Stimulated activated naive CD8-positive, alpha-beta T cell treated with anti-CD3 and anti-CD28 coated beads, Interleukin-15, Interleukin-2, amounts not matched to agents 100 U/mL and 50 U/mL, for 24 hours (primary cell): ENCODE measurements at regions not wholly inside any gene's neighbourhood (a gene's known extent, or its start where the extent isn't known, plus 50 kb on each side); places are given as distances from the start of the nearest gene placed in this dataset.
"Not testable (repeated sequence)": the region's sequence is repeated elsewhere in the genome, so short reads cannot be mapped to it uniquely, and the experiment has no call there.

ENCODE experiments used
- ATAC-seq: fragments of 150-1000 bp; cut with Tn5 transposase; one replicate; pipeline ENCODE4 v1.10.0; 2021
- DNase-seq: peaks from one replicate; pipeline ENCODE4 v3.0.0; 2021

- DNase-seq (no peak), ATAC-seq (no peak)
These were observed 86.1 kb upstream of the LOC128125822 start for GRCh38 chr6:63486196-63486595.

GRCh38 chr6:63487103-63487813 is 85.0 kb upstream of the LOC128125822 start:
- ATAC-seq: no peak
- DNase-seq: no peak

- ATAC-seq (no peak), DNase-seq (no peak)
These were observed 81.2 kb upstream of the LOC128125822 start for GRCh38 chr6:63491119-63491518.

- no peak for ATAC-seq
- no peak for DNase-seq
These were observed 79.8 kb upstream of the LOC128125822 start for GRCh38 chr6:63492476-63492875.

DNA sequence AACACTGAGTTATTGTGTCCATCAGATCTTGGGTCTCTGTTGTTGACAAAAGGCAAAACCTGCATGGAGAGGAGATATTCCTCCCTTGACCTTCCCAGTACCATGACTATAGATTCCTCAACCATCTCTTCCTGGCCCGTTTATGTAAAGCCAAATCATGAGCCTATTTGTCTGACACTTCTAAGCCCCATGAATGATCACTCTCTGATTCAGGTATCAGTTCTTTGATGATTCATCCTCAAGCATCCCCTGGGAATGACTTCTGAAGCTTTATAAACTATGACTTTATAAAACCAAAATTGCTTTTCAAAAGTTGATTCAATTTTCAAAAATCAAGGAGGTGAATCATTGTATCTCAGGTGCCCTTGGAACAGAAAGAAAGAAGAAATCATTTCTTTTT is 78.7 kb upstream of the LOC128125822 start:
- DNase-seq: no peak
- no peak for ATAC-seq

DNA sequence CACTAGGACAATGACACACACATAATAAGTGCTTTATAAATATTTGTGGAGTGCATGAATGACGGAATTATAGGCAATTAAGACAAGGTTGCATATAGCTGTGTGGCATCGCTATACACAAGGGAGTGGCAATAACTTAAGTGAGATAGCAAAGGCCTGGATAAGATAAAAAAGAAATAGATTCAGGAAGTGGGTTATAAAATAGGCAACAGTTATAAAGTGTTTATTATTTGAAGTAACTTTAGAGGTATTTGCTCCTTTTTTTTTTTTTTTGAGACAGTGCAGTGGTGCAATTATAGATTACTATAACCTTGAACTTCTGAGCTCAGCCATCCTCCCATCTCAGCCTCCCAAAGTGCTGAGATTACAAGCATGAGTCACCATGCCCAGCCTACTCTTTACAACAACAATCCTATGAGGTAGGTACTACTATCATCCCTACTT is 75.9 kb upstream of the LOC128125822 start:
- ATAC-seq: no peak
- no peak for DNase-seq

DNA sequence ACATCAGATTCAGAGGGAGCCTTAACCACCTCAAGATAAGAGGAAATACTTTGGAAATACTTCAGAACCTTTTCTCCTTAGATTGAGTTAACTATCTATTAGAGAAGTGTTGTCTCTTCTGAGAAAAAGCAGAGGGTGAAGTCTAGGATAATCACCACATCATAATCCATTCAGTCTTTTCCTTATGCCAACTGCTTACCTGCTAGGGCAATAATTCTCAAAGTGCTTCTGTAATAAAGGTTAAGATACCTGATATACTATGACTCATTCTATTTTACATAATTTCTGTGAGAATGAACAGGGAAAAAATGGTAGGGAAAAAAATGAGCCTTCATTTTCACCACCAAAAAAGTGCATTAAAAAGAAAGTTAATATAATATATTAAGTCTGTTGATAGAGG is 70.1 kb upstream of the LOC128125822 start:
- DNase-seq: no peak
- no peak for ATAC-seq

- DNase-seq: no peak
- no peak for ATAC-seq
These were observed 69.1 kb upstream of the LOC128125822 start for GRCh38 chr6:63503199-63503598.

GRCh38 chr6:63504777-63505384 is 67.4 kb upstream of the LOC128125822 start:
- no peak for ATAC-seq
- DNase-seq: no peak

DNA sequence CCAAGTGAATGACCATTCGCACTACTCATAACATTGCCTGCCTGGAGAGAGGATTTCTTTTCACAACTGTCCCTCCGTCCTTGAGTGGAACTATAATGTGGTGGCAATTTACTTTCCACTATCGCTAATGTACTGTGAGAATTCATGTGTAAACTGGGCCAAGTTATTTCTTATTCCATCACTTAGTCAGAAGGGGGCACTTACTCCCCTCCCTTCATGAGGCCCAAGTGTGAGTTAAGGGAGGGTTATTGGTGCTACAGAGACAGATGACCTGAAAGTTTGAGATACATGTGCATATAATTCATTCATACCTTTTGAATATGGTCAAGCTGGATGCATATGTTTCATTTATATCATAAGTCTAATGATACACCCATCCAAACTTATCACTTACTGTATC is 65.2 kb upstream of the LOC128125822 start:
- DNase-seq (no peak), ATAC-seq (no peak)

- DNase-seq (no peak), ATAC-seq (no peak)
These were observed 62.5 kb upstream of the LOC128125822 start for GRCh38 chr6:63509652-63510352.

- DNase-seq: no peak
- no peak for ATAC-seq
These were observed 62.0 kb upstream of the LOC128125822 start for GRCh38 chr6:63510353-63510686.

DNA sequence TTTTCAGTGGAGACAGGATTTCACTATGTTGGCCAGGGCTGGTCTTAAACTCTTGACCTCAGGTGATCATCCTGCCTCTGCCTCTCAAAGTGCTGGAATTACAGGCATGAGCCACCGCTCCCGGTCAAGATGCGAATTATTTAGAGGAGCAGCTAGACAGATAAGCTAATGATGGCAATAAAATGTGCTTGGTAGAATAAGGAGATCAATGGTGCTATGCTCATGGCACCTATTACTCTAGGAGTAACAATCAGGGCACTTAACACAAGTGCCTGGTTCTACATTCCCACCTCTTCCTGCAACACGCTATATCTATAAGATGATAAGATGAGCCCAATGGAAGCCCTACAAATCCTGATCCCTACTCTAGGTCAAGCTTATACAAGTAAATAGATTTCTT is 61.4 kb upstream of the LOC128125822 start:
- DNase-seq (no peak), ATAC-seq (no peak)

GRCh38 chr6:63514488-63515173 is 57.6 kb upstream of the LOC128125822 start:
- ATAC-seq (no peak), DNase-seq (no peak)

DNA sequence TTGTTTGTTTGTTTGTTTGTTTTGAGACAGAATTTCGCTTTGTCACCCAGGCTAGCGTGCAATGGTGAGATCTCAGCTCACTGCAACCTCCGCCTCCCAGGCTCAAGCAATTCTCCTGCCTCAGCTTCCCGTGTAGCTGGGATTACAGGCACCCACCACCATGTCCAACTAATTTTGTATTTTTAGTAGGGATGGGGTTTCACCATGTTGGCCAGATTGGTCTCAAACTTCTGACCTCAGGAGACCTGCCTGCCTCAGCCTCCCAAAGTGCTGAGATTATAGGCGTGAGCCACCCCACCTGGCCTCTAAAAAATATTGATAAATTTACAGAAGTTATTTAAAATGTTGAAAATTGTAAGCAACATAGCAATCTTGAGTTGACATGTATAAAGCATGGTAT is 57.1 kb upstream of the LOC128125822 start:
- DNase-seq, ATAC-seq: not testable (repeated sequence)

DNA sequence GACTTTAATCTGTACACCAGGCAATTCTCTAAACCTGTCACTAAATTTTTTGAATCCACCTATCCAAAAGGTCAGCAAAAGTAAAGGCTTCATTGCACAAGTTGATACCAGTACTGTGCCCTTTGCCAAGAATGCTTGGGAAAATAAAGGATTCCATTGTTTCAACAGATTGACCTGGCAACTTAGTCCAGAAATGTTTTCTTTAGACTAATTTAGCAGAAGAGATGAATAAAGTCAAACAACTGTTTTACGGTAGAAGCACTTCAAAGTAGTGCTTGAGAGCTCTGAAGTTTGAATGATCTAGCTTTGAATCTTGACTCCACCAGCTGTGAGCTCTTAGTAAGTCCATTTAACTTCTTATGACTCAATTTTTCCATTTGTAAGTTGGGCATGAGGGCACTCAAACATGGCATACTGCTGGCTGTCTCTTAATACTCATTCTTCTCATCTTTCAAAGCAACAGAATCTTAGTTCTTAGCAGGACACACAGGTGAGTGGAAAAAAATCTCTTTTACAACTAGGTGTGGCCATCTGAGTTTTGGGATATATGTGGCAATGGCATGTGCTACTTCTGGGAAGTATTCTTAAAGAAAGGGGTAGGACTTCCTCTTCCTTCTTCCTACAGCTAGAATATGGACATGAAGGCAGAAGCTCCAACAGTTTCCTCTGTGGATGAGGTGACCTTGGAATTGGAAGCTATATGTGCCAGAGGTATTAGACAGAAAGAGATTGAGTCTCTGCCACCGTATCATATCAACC is 55.9 kb upstream of the LOC128125822 start:
- no peak for ATAC-seq
- DNase-seq: no peak

DNA sequence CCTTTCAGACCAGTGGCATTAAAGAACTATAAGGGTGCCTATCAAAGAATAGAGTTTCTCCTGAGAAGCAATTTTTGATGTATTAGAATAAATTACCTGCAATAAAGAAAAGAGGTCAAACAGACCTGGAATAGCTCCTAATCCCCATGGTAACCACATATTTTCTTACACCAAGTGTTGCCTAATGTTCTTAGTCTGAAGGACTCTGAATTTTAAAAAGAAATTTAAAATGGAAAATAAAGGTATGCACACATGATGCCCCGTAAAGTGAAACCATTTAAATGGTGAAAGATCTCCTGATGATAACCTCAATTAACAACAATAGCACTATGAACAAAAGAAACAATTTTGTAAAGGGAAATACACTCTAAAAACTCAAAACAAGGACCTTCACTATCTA is 55.1 kb upstream of the LOC128125822 start:
- ATAC-seq: no peak
- no peak for DNase-seq

DNA sequence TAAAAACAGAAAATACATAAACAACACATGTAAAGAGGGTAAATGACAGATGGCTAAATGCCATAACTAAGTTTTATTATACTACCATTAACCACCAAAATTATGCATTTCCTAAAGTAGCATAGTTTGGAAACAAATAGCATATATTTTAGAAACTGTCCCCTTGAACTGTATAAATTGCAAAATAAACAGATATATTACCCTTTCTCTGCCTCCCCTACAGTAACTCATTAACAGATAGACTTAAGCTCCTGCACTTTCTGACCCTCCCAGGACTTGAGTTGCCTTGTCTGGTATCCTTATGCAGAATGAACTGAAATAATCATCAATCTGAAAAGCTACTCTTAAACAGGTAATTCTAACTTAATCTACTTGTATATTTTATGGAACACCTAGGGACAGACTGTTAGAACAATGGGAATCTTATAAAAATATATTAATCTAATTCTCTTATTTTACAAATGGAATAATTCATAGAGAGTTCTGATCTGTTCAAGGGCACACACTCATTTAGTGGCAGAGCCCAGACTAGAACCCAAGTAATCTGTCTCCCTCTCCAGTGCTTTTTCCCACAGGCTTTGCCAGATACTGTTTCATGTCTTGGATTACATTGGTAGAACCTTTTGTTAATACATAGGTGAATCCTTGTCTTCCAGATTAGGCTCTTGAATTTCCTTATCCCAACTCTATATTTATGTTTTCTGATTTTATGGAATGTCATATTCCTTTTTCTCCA is 50.6 kb upstream of the LOC128125822 start:
- no peak for ATAC-seq
- no peak for DNase-seq
